ENCODE measurements at regions not wholly inside any gene's neighbourhood (a gene's known extent, or its start where the extent isn't known, plus 50 kb on each side); places are given as distances from the start of the nearest gene placed in this dataset.
"Not testable (repeated sequence)": the region's sequence is repeated elsewhere in the genome, so short reads cannot be mapped to it uniquely, and the experiment has no call there.

DNA sequence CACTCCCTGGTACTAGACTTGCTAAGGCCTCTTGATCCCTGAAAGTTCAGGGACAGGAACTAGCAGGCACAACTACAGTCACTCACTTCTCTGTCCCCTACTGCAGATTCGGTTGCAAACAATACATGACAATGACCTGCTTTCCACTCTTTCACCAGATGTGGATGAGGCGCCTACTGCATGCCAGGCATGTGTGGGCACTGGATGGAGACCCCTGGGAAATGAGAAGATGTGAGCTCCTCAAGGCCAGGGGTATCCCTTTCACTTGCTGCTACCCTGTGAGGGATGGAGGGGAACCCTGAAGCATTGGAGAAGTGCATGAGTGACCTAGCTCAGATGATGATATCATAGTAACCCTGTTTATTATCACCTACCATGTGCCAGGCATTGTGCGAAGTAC, 933.4 kb upstream of the TPTE start:
- TF ChIP-seq EHMT2 (IDR thresholded peaks at IDR 0.05; ENCODE audit: low read depth); EP300 (IDR thresholded peaks at IDR 0.05); MAX (IDR thresholded peaks at IDR 0.05); ZC3H11A (IDR thresholded peaks at IDR 0.05): not testable (repeated sequence)
